ENCODE measurements at regions not wholly inside any gene's neighbourhood (a gene's known extent, or its start where the extent isn't known, plus 50 kb on each side); places are given as distances from the start of the nearest gene placed in this dataset.

GRCh38 chr1:108050911-108051629 is 86.1 kb upstream of the VAV3 start:
- peak; percentile 46 for DNase-seq (ENCODE audit: low read depth)

- no peak for DNase-seq (ENCODE audit: low read depth)
Measured at GRCh38 chr1:108050158-108050557, 85.2 kb upstream of the VAV3 start.

- DNase-seq (ENCODE audit: low read depth), result peak; percentile 59
Measured at GRCh38 chr1:108049178-108049819, 84.3 kb upstream of the VAV3 start.

- DNase-seq (ENCODE audit: low read depth), result no peak
Measured at GRCh38 chr1:108048301-108049177, 83.6 kb upstream of the VAV3 start.

- no peak for DNase-seq (ENCODE audit: low read depth)
Measured at GRCh38 chr1:108047085-108047484, 82.1 kb upstream of the VAV3 start.

GRCh38 chr1:108046026-108046425 is 81.0 kb upstream of the VAV3 start:
- DNase-seq (ENCODE audit: low read depth), result no peak

- no peak for DNase-seq (ENCODE audit: low read depth)
Measured at GRCh38 chr1:108045460-108045859, 80.5 kb upstream of the VAV3 start.

GRCh38 chr1:108044318-108044717 is 79.3 kb upstream of the VAV3 start:
- DNase-seq (ENCODE audit: low read depth), result no peak

- DNase-seq (ENCODE audit: low read depth), result no peak
Measured at GRCh38 chr1:108043707-108044106, 78.7 kb upstream of the VAV3 start.

GRCh38 chr1:108042610-108043009 is 77.6 kb upstream of the VAV3 start:
- no peak for DNase-seq (ENCODE audit: low read depth)

GRCh38 chr1:108041360-108042142 is 76.6 kb upstream of the VAV3 start:
- no peak for DNase-seq (ENCODE audit: low read depth)

- DNase-seq (ENCODE audit: low read depth), result no peak
Measured at GRCh38 chr1:108038653-108039236, 73.8 kb upstream of the VAV3 start.

GRCh38 chr1:108036796-108037562 is 72.0 kb upstream of the VAV3 start:
- no peak for DNase-seq (ENCODE audit: low read depth)

- no peak for DNase-seq (ENCODE audit: low read depth)
Measured at GRCh38 chr1:108034396-108034795, 69.4 kb upstream of the VAV3 start.

- DNase-seq (ENCODE audit: low read depth), result no peak
Measured at GRCh38 chr1:108033550-108033951, 68.6 kb upstream of the VAV3 start.

- DNase-seq (ENCODE audit: low read depth), result no peak
Measured at GRCh38 chr1:108028841-108029388, 63.9 kb upstream of the VAV3 start.

- no peak for DNase-seq (ENCODE audit: low read depth)
Measured at GRCh38 chr1:108027389-108027788, 62.4 kb upstream of the VAV3 start.

- peak; percentile 54 for DNase-seq (ENCODE audit: low read depth)
Measured at GRCh38 chr1:108017698-108018097, 52.7 kb upstream of the VAV3 start.

GRCh38 chr1:108016451-108016920 is 51.5 kb upstream of the VAV3 start:
- DNase-seq (ENCODE audit: low read depth), result peak; percentile 98
